DOHH2 (cell line): ENCODE measurements at regions not wholly inside any gene's neighbourhood (a gene's known extent, or its start where the extent isn't known, plus 50 kb on each side); places are given as distances from the start of the nearest gene placed in this dataset.

ENCODE experiments used
- EZH2phosphoT487 ChIP-seq: fragments of 200-600 bp; sonication (generic); IDR thresholded peaks from 2 replicates; pipeline ENCODE4 v1.6.1; 2017; ENCODE audit warnings: borderline replicate concordance, mild to moderate bottlenecking, antibody characterized with exemption, low read length, moderate library complexity, mixed read lengths
- TF ChIP-seq, protein P1 (sequence below): fragments of 200-600 bp; sonication (generic); IDR thresholded peaks from one replicate; pipeline ENCODE4 v1.5.1; 2014; ENCODE audit warnings: antibody characterized with exemption, mild to moderate bottlenecking, low read depth, low read length; ENCODE audit not compliant: poor library complexity, severe bottlenecking

DNA sequence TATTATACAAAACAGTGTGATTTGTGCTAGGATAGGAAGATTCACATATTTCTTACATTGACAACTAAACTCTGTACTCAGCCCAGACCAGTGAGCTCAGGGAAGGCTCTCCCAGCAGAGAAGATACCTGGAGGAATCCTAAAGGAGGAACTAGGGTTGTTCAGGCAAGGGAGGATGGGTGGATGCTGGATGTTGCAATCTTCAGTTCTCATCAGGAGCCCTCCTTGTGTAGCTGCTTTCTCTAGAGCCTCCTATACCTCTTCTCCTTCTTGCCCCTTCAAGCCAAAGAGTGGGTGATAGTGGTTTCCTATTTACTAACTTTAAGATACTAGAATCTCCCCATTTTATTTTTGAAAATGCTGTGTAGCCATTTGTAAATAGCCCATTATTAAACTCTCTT is 117.3 kb downstream of the NKX6-1 start:
- TF ChIP-seq, protein P1, sequence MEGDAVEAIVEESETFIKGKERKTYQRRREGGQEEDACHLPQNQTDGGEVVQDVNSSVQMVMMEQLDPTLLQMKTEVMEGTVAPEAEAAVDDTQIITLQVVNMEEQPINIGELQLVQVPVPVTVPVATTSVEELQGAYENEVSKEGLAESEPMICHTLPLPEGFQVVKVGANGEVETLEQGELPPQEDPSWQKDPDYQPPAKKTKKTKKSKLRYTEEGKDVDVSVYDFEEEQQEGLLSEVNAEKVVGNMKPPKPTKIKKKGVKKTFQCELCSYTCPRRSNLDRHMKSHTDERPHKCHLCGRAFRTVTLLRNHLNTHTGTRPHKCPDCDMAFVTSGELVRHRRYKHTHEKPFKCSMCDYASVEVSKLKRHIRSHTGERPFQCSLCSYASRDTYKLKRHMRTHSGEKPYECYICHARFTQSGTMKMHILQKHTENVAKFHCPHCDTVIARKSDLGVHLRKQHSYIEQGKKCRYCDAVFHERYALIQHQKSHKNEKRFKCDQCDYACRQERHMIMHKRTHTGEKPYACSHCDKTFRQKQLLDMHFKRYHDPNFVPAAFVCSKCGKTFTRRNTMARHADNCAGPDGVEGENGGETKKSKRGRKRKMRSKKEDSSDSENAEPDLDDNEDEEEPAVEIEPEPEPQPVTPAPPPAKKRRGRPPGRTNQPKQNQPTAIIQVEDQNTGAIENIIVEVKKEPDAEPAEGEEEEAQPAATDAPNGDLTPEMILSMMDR = no peak
- no peak for TF ChIP-seq EZH2phosphoT487
